ENCODE measurements at regions not wholly inside any gene's neighbourhood (a gene's known extent, or its start where the extent isn't known, plus 50 kb on each side); places are given as distances from the start of the nearest gene placed in this dataset.

GRCh38 chr1:55321942-55322341, 106.8 kb upstream of the USP24 start:
- no peak for DNase-seq
- Histone ChIP-seq H3K36me3 (ENCODE audit: control insufficient read depth in 1 of 2, insufficient read depth in 2 of 2, low read length in 1 of 2) (no peaks in the 10 kb centered on the region), H3K9me3 (ENCODE audit: control insufficient read depth, low read length) (peaks cover 3% of the 10 kb centered on the region), H3K4me1 (ENCODE audit: control insufficient read depth in 1 of 2, insufficient read depth in 2 of 2, low read length in 2 of 2) (no peaks in the 10 kb centered on the region), H3K27me3 (ENCODE audit: control insufficient read depth in 1 of 2, insufficient read depth in 2 of 2, low read length in 1 of 2) (peaks cover 0 to 2% of the 10 kb centered on the region in 2 donors), H3K27ac (ENCODE audit: low read depth in 1 of 2, low read length in 2 of 2) (no peak overlapping the region), H3K4me3 (ENCODE audit: low read length in 2 of 2) (no peak overlapping the region)
- ATAC-seq (ENCODE audit: low FRiP score), result no peak
- WGBS, 2 donors, result 78 to 84% methylated on average over 2 of the region's 2 CpGs
- intact Hi-C loops (cut with DNase I), result no loop called here

GRCh38 chr1:55320891-55321290, 105.7 kb upstream of the USP24 start:
- 93% methylated on average over 2 of the region's 2 CpGs for WGBS, 2 donors

GRCh38 chr1:55318116-55318817, 103.1 kb upstream of the USP24 start:
- WGBS, 2 donors, result 76 to 82% methylated on average over 6 of the region's 6 CpGs
- H3K36me3 ChIP-seq (ENCODE audit: control insufficient read depth in 1 of 2, insufficient read depth in 2 of 2, low read length in 1 of 2), result no peaks in the 10 kb centered on the region
- no peak overlapping the region for H3K4me3 ChIP-seq (ENCODE audit: low read length in 2 of 2)
- no peak for DNase-seq
- H3K4me1 ChIP-seq (ENCODE audit: control insufficient read depth in 1 of 2, insufficient read depth in 2 of 2, low read length in 2 of 2), result no peaks in the 10 kb centered on the region
- H3K27ac ChIP-seq (ENCODE audit: low read depth in 1 of 2, low read length in 2 of 2), result no peak overlapping the region
- ATAC-seq (ENCODE audit: low FRiP score), result no peak
- intact Hi-C loops (cut with DNase I), result no loop called here
- no peaks in the 10 kb centered on the region for H3K27me3 ChIP-seq (ENCODE audit: control insufficient read depth in 1 of 2, insufficient read depth in 2 of 2, low read length in 1 of 2)
- no peaks in the 10 kb centered on the region for H3K9me3 ChIP-seq (ENCODE audit: control insufficient read depth, low read length)

More at GRCh38 chr1:55320891-55321290, 105.7 kb upstream of the USP24 start:
- Histone ChIP-seq H3K36me3 (ENCODE audit: control insufficient read depth in 1 of 2, insufficient read depth in 2 of 2, low read length in 1 of 2) (no peaks in the 10 kb centered on the region), H3K4me1 (ENCODE audit: control insufficient read depth in 1 of 2, insufficient read depth in 2 of 2, low read length in 2 of 2) (no peaks in the 10 kb centered on the region), H3K4me3 (ENCODE audit: low read length in 2 of 2) (no peak overlapping the region), H3K27ac (ENCODE audit: low read depth in 1 of 2, low read length in 2 of 2) (no peak overlapping the region), H3K27me3 (ENCODE audit: control insufficient read depth in 1 of 2, insufficient read depth in 2 of 2, low read length in 1 of 2) (no peaks in the 10 kb centered on the region), H3K9me3 (ENCODE audit: control insufficient read depth, low read length) (peaks cover 3% of the 10 kb centered on the region)
- intact Hi-C loops (cut with DNase I), result no loop called here
- ATAC-seq (ENCODE audit: low FRiP score) (no peak), DNase-seq (no peak)

- ATAC-seq (ENCODE audit: low FRiP score), result no peak
- Histone ChIP-seq H3K36me3 (ENCODE audit: control insufficient read depth in 1 of 2, insufficient read depth in 2 of 2, low read length in 1 of 2) (no peaks in the 10 kb centered on the region), H3K27ac (ENCODE audit: low read depth in 1 of 2, low read length in 2 of 2) (no peak overlapping the region), H3K4me3 (ENCODE audit: low read length in 2 of 2) (no peak overlapping the region), H3K27me3 (ENCODE audit: control insufficient read depth in 1 of 2, insufficient read depth in 2 of 2, low read length in 1 of 2) (no peaks in the 10 kb centered on the region), H3K9me3 (ENCODE audit: control insufficient read depth, low read length) (no peaks in the 10 kb centered on the region), H3K4me1 (ENCODE audit: control insufficient read depth in 1 of 2, insufficient read depth in 2 of 2, low read length in 2 of 2) (no peaks in the 10 kb centered on the region)
- DNase-seq, result no peak
- WGBS, 2 donors, result 72 to 76% methylated on average over 3 of the region's 3 CpGs
- intact Hi-C loops (cut with DNase I), result no loop called here
These were observed 102.5 kb upstream of the USP24 start for GRCh38 chr1:55317673-55318072.

GRCh38 chr1:55316947-55317662, 101.9 kb upstream of the USP24 start:
- no peaks in the 10 kb centered on the region for H3K4me1 ChIP-seq (ENCODE audit: control insufficient read depth in 1 of 2, insufficient read depth in 2 of 2, low read length in 2 of 2)
- DNase-seq (no peak), ATAC-seq (ENCODE audit: low FRiP score) (no peak)
- no peaks in the 10 kb centered on the region for H3K9me3 ChIP-seq (ENCODE audit: control insufficient read depth, low read length)
- no peaks in the 10 kb centered on the region for H3K36me3 ChIP-seq (ENCODE audit: control insufficient read depth in 1 of 2, insufficient read depth in 2 of 2, low read length in 1 of 2)
- H3K4me3 ChIP-seq (ENCODE audit: low read length in 2 of 2), result no peak overlapping the region
- H3K27me3 ChIP-seq (ENCODE audit: control insufficient read depth in 1 of 2, insufficient read depth in 2 of 2, low read length in 1 of 2), result no peaks in the 10 kb centered on the region
- no peak overlapping the region for H3K27ac ChIP-seq (ENCODE audit: low read depth in 1 of 2, low read length in 2 of 2)
- intact Hi-C loops (cut with DNase I), result no loop called here
- WGBS, 2 donors, result 85 to 93% methylated on average over 7 of the region's 7 CpGs

- no peaks in the 10 kb centered on the region for H3K9me3 ChIP-seq (ENCODE audit: control insufficient read depth, low read length)
- H3K27me3 ChIP-seq (ENCODE audit: control insufficient read depth in 1 of 2, insufficient read depth in 2 of 2, low read length in 1 of 2), result no peaks in the 10 kb centered on the region
- intact Hi-C loops (cut with DNase I), result no loop called here
- ATAC-seq (ENCODE audit: low FRiP score) (no peak), DNase-seq (no peak)
- H3K4me1 ChIP-seq (ENCODE audit: control insufficient read depth in 1 of 2, insufficient read depth in 2 of 2, low read length in 2 of 2), result no peaks in the 10 kb centered on the region
- H3K4me3 ChIP-seq (ENCODE audit: low read length in 2 of 2), result no peak overlapping the region
- H3K27ac ChIP-seq (ENCODE audit: low read depth in 1 of 2, low read length in 2 of 2), result no peak overlapping the region
- 70 to 72% methylated on average over 4 of the region's 4 CpGs for WGBS, 2 donors
- no peaks in the 10 kb centered on the region for H3K36me3 ChIP-seq (ENCODE audit: control insufficient read depth in 1 of 2, insufficient read depth in 2 of 2, low read length in 1 of 2)
These were observed 101.3 kb upstream of the USP24 start for GRCh38 chr1:55316502-55316901.

- no peak for DNase-seq
- intact Hi-C loops (cut with DNase I), result no loop called here
- H3K4me3 ChIP-seq (ENCODE audit: low read length in 2 of 2), result no peak overlapping the region
- no peaks in the 10 kb centered on the region for H3K9me3 ChIP-seq (ENCODE audit: control insufficient read depth, low read length)
- 95 to 97% methylated on average over 1 of the region's 1 CpG for WGBS, 2 donors
- ATAC-seq (ENCODE audit: low FRiP score), result no peak
- no peak overlapping the region for H3K27ac ChIP-seq (ENCODE audit: low read depth in 1 of 2, low read length in 2 of 2)
- H3K36me3 ChIP-seq (ENCODE audit: control insufficient read depth in 1 of 2, insufficient read depth in 2 of 2, low read length in 1 of 2), result no peaks in the 10 kb centered on the region
- no peaks in the 10 kb centered on the region for H3K27me3 ChIP-seq (ENCODE audit: control insufficient read depth in 1 of 2, insufficient read depth in 2 of 2, low read length in 1 of 2)
- no peaks in the 10 kb centered on the region for H3K4me1 ChIP-seq (ENCODE audit: control insufficient read depth in 1 of 2, insufficient read depth in 2 of 2, low read length in 2 of 2)
These were observed 100.4 kb upstream of the USP24 start for GRCh38 chr1:55315552-55315951.

GRCh38 chr1:55314740-55315139, 99.6 kb upstream of the USP24 start:
- H3K9me3 ChIP-seq (ENCODE audit: control insufficient read depth, low read length), result no peaks in the 10 kb centered on the region
- no peak for DNase-seq
- no peaks in the 10 kb centered on the region for H3K36me3 ChIP-seq (ENCODE audit: control insufficient read depth in 1 of 2, insufficient read depth in 2 of 2, low read length in 1 of 2)
- intact Hi-C loops (cut with DNase I), result no loop called here
- no peaks in the 10 kb centered on the region for H3K27me3 ChIP-seq (ENCODE audit: control insufficient read depth in 1 of 2, insufficient read depth in 2 of 2, low read length in 1 of 2)
- no peak overlapping the region for H3K27ac ChIP-seq (ENCODE audit: low read depth in 1 of 2, low read length in 2 of 2)
- WGBS, 2 donors, result 97 to 99% methylated on average over 4 of the region's 4 CpGs
- H3K4me3 ChIP-seq (ENCODE audit: low read length in 2 of 2), result no peak overlapping the region
- ATAC-seq (ENCODE audit: low FRiP score), result no peak
- H3K4me1 ChIP-seq (ENCODE audit: control insufficient read depth in 1 of 2, insufficient read depth in 2 of 2, low read length in 2 of 2), result no peaks in the 10 kb centered on the region

- no peak overlapping the region for H3K4me3 ChIP-seq (ENCODE audit: low read length in 2 of 2)
- ATAC-seq (ENCODE audit: low FRiP score) (no peak), DNase-seq (no peak)
- no peaks in the 10 kb centered on the region for H3K9me3 ChIP-seq (ENCODE audit: control insufficient read depth, low read length)
- no peaks in the 10 kb centered on the region for H3K27me3 ChIP-seq (ENCODE audit: control insufficient read depth in 1 of 2, insufficient read depth in 2 of 2, low read length in 1 of 2)
- WGBS, 2 donors, result 85 to 89% methylated on average over 5 of the region's 5 CpGs
- intact Hi-C loops (cut with DNase I), result no loop called here
- H3K4me1 ChIP-seq (ENCODE audit: control insufficient read depth in 1 of 2, insufficient read depth in 2 of 2, low read length in 2 of 2), result no peaks in the 10 kb centered on the region
- no peak overlapping the region for H3K27ac ChIP-seq (ENCODE audit: low read depth in 1 of 2, low read length in 2 of 2)
- H3K36me3 ChIP-seq (ENCODE audit: control insufficient read depth in 1 of 2, insufficient read depth in 2 of 2, low read length in 1 of 2), result no peaks in the 10 kb centered on the region
These were observed 98.7 kb upstream of the USP24 start for GRCh38 chr1:55313903-55314302.

Measured in aorta (tissue), 5 donors.